Gastroesophageal sphincter (tissue), 3 donors: ENCODE measurements at regions not wholly inside any gene's neighbourhood (a gene's known extent, or its start where the extent isn't known, plus 50 kb on each side); places are given as distances from the start of the nearest gene placed in this dataset.

Experiments used
- EP300 ChIP-seq: sonication (generic); formaldehyde crosslinking; IDR thresholded peaks from one replicate; pipeline ENCODE4 v1.6.1; 2017; ENCODE audit warnings: antibody characterized with exemption, mild to moderate bottlenecking
- POLR2A ChIP-seq, 2 donors: fragments of 450-650 bp; IDR thresholded peaks; one replicate each; pipeline ENCODE4 v1.6.1; 2017; ENCODE audit warnings: antibody characterized with exemption in 2 of 2, mild to moderate bottlenecking in 2 of 2, moderate library complexity in 1 of 2
- POLR2AphosphoS5 ChIP-seq: sonication (generic); formaldehyde crosslinking; IDR thresholded peaks from one replicate; pipeline ENCODE4 v1.6.1; 2017; ENCODE audit warnings: antibody characterized with exemption
- TF ChIP-seq, protein P1 (sequence below), 4 experiments: fragments of 200-600 bp in 2 of 4; fragments of 450-650 bp in 2 of 4; sonication (generic) in 1 of 4; IDR thresholded peaks; one replicate each; pipeline ENCODE4 v1.5.1; 2017 to 2019; ENCODE audit warnings: antibody characterized with exemption in 4 of 4, mild to moderate bottlenecking in 2 of 4, moderate library complexity in 2 of 4

DNA sequence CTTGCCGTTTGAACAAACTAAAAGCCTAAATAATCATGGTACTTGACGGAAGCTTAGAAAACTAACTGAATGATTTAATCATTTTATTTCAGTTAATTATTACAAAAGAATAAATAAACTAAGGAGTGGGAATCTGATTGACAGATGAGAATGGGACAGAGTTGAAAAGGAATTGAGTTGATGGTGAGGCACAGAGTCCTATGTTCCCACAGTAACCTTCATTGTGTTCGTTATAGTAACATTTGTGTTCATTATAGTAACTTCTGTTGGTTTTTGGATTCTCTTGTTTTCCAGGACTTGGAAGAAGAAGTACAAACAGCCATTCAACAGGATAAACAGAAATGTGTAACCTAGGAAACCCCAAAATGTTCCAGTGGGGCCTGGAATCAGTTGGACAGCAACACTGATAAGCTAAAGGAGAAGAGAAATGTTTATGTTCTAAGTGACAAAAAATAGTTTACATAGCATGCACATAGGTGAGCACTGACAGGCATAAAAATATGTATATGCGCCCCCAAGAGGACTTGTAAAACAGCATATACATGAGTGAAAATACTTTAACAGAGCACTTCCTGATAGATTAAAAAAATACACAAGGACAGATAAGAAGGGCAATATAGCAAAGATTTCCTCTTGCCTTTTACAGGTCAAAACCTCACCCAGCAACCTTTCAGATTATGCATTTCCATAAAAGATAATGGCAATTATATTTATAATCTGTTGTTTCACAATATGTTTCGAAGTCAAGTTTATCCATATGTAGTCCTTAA lies 218.6 kb upstream of the HTR2C start:
- TF ChIP-seq POLR2AphosphoS5 (no peak), POLR2A (IDR thresholded peaks at IDR 0.05) (no peak), EP300 (no peak)
- TF ChIP-seq, protein P1, sequence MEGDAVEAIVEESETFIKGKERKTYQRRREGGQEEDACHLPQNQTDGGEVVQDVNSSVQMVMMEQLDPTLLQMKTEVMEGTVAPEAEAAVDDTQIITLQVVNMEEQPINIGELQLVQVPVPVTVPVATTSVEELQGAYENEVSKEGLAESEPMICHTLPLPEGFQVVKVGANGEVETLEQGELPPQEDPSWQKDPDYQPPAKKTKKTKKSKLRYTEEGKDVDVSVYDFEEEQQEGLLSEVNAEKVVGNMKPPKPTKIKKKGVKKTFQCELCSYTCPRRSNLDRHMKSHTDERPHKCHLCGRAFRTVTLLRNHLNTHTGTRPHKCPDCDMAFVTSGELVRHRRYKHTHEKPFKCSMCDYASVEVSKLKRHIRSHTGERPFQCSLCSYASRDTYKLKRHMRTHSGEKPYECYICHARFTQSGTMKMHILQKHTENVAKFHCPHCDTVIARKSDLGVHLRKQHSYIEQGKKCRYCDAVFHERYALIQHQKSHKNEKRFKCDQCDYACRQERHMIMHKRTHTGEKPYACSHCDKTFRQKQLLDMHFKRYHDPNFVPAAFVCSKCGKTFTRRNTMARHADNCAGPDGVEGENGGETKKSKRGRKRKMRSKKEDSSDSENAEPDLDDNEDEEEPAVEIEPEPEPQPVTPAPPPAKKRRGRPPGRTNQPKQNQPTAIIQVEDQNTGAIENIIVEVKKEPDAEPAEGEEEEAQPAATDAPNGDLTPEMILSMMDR (IDR thresholded peaks at IDR 0.05), result no peak
